DOHH2 (cell line): ENCODE measurements at regions not wholly inside any gene's neighbourhood (a gene's known extent, or its start where the extent isn't known, plus 50 kb on each side); places are given as distances from the start of the nearest gene placed in this dataset.

Source experiments
- H3F3A ChIP-seq: fragments of 200-600 bp; sonication (generic), shearing (Covaris generic); 2 replicates; pipeline ENCODE4 v1.6.0; 2016; ENCODE audit warnings: antibody characterized with exemption, mild to moderate bottlenecking; ENCODE audit not compliant: control insufficient read depth, insufficient read depth
- H3K27ac ChIP-seq: fragments of 200-600 bp; sonication (generic); 2 replicates; pipeline ENCODE4 v1.5.1; 2014; ENCODE audit warnings: low read depth, mild to moderate bottlenecking, low read length, moderate library complexity
- H3K27me3 ChIP-seq: fragments of 200-600 bp; sonication (generic); 2 replicates; pipeline ENCODE4 v1.6.1; 2014; ENCODE audit warnings: mild to moderate bottlenecking, low read length, mixed read lengths; ENCODE audit not compliant: control insufficient read depth
- H3K36me3 ChIP-seq: fragments of 200-600 bp; sonication (generic); 2 replicates; pipeline ENCODE4 v1.6.1; 2014; ENCODE audit warnings: mild to moderate bottlenecking, low read length, moderate library complexity, mixed read lengths; ENCODE audit not compliant: control insufficient read depth
- H3K4me1 ChIP-seq: fragments of 200-600 bp; sonication (generic); 2 replicates; pipeline ENCODE4 v1.6.1; 2014; ENCODE audit warnings: mild to moderate bottlenecking, low read length, mixed read lengths; ENCODE audit not compliant: control insufficient read depth
- H3K4me2 ChIP-seq: fragments of 200-600 bp; sonication (generic); 2 replicates; pipeline ENCODE4 v1.6.0; 2014; ENCODE audit warnings: mild to moderate bottlenecking, low read length, moderate library complexity
- H3K4me3 ChIP-seq: fragments of 200-600 bp; sonication (generic); 2 replicates; pipeline ENCODE4 v1.5.1; 2014; ENCODE audit warnings: mild to moderate bottlenecking, low read length, mixed read lengths
- H3K79me2 ChIP-seq: fragments of 200-600 bp; sonication (generic); 2 replicates; pipeline ENCODE4 v1.6.1; 2014; ENCODE audit warnings: mild to moderate bottlenecking, low read length, mixed read lengths; ENCODE audit not compliant: control insufficient read depth
- H3K9me2 ChIP-seq: fragments of 200-600 bp; sonication (generic); replicated peaks from 2 replicates; pipeline ENCODE4 v1.6.1; 2014; ENCODE audit warnings: mild to moderate bottlenecking, low read length, mixed read lengths; ENCODE audit not compliant: control insufficient read depth
- H3K9me3 ChIP-seq: fragments of 200-600 bp; sonication (generic); 2 replicates; pipeline ENCODE4 v1.6.1; 2014; ENCODE audit warnings: antibody characterized with exemption, low read length, mixed read lengths; ENCODE audit not compliant: control insufficient read depth, insufficient read depth
- H4K20me1 ChIP-seq: fragments of 200-600 bp; sonication (generic); 2 replicates; pipeline ENCODE4 v1.6.0; 2014; ENCODE audit warnings: low read depth, mild to moderate bottlenecking, antibody characterized with exemption, low read length, moderate library complexity; ENCODE audit not compliant: control insufficient read depth, insufficient read depth
- EZH2phosphoT487 ChIP-seq: fragments of 200-600 bp; sonication (generic); IDR thresholded peaks from 2 replicates; pipeline ENCODE4 v1.6.1; 2017; ENCODE audit warnings: borderline replicate concordance, mild to moderate bottlenecking, antibody characterized with exemption, low read length, moderate library complexity, mixed read lengths
- TF ChIP-seq, protein P1 (sequence below): fragments of 200-600 bp; sonication (generic); IDR thresholded peaks from one replicate; pipeline ENCODE4 v1.5.1; 2014; ENCODE audit warnings: antibody characterized with exemption, mild to moderate bottlenecking, low read depth, low read length; ENCODE audit not compliant: poor library complexity, severe bottlenecking

- TF ChIP-seq EZH2phosphoT487: no peak
- TF ChIP-seq, protein P1, sequence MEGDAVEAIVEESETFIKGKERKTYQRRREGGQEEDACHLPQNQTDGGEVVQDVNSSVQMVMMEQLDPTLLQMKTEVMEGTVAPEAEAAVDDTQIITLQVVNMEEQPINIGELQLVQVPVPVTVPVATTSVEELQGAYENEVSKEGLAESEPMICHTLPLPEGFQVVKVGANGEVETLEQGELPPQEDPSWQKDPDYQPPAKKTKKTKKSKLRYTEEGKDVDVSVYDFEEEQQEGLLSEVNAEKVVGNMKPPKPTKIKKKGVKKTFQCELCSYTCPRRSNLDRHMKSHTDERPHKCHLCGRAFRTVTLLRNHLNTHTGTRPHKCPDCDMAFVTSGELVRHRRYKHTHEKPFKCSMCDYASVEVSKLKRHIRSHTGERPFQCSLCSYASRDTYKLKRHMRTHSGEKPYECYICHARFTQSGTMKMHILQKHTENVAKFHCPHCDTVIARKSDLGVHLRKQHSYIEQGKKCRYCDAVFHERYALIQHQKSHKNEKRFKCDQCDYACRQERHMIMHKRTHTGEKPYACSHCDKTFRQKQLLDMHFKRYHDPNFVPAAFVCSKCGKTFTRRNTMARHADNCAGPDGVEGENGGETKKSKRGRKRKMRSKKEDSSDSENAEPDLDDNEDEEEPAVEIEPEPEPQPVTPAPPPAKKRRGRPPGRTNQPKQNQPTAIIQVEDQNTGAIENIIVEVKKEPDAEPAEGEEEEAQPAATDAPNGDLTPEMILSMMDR: no peak
- H3K4me3 ChIP-seq: no peak overlapping the region
- no peaks in the 10 kb centered on the region for H4K20me1 ChIP-seq
- no peaks in the 10 kb centered on the region for H3K36me3 ChIP-seq
- H3K4me1 ChIP-seq: no peaks in the 10 kb centered on the region
- H3K9me3 ChIP-seq: no peaks in the 10 kb centered on the region
- no peaks in the 10 kb centered on the region for H3K27me3 ChIP-seq
- no peaks in the 10 kb centered on the region for H3F3A ChIP-seq
- no peaks in the 10 kb centered on the region for H3K9me2 ChIP-seq
- H3K27ac ChIP-seq: no peak overlapping the region
- no peak overlapping the region for H3K4me2 ChIP-seq
- H3K79me2 ChIP-seq: no peaks in the 10 kb centered on the region
Measured at GRCh38 chr1:201625226-201625761, 86.4 kb downstream of the NAV1 start.

DNA sequence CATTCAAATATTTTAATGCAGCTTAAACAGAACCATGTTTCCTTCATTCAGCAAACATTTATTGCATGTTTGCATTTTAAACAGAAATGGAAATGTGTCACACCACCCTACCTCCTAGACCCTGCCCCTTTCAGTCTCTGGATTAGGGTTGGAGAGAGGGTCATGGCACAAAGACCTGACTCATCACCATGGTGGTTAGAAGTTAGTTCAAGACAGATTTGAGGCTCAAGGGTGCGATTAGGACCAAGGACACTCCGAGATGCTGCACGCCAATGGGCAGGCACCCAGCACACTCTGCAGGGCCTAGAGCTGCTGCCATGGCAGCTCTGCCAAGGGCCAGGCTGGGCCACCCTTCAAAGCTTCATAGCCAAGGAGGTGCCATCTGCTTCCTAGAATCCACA lies 86.9 kb downstream of the NAV1 start:
- Histone ChIP-seq H3K36me3 (no peaks in the 10 kb centered on the region), H3K4me1 (no peaks in the 10 kb centered on the region), H3K4me2 (no peak overlapping the region)

GRCh38 chr1:201626629-201627275 lies 87.8 kb downstream of the NAV1 start:
- Histone ChIP-seq H3K36me3 (no peaks in the 10 kb centered on the region), H3K79me2 (no peaks in the 10 kb centered on the region), H3K4me3 (no peak overlapping the region)

More for the DNA sequence above, 86.9 kb downstream of the NAV1 start:
- Histone ChIP-seq H4K20me1 (no peaks in the 10 kb centered on the region), H3K27ac (no peak overlapping the region), H3F3A (no peaks in the 10 kb centered on the region), H3K9me3 (no peaks in the 10 kb centered on the region), H3K27me3 (no peaks in the 10 kb centered on the region), H3K4me3 (no peak overlapping the region), H3K9me2 (no peaks in the 10 kb centered on the region), H3K79me2 (no peaks in the 10 kb centered on the region)
- no peak for TF ChIP-seq EZH2phosphoT487

DNA sequence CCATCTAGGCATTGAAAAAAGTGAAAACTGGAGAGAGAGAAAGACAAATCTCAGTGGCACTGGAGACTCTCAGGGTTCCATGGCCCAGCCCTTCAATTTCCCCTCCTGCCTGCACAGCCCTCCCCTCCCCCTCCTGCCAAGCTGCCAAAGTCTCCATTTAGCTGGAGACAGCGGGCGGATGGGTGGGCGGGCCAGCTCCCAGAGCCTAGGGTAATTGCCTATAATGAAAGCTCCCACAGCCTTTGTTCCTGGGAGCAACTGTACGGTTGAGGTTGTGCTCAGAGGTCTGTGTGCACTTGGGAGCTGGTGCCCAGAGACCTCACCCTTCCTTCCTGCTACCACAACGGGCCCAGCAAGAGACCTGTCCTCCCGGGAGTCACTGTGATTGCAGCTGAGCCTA lies 89.6 kb downstream of the NAV1 start:
- Histone ChIP-seq H3K36me3 (no peaks in the 10 kb centered on the region), H3K27ac (no peak overlapping the region), H3K4me1 (no peaks in the 10 kb centered on the region), H3K9me3 (no peaks in the 10 kb centered on the region), H3K79me2 (no peaks in the 10 kb centered on the region), H3K27me3 (no peaks in the 10 kb centered on the region), H3K9me2 (no peaks in the 10 kb centered on the region), H3F3A (no peaks in the 10 kb centered on the region), H3K4me2 (no peak overlapping the region), H3K4me3 (no peak overlapping the region), H4K20me1 (no peaks in the 10 kb centered on the region)
- TF ChIP-seq EZH2phosphoT487: no peak
- TF ChIP-seq, protein P1: no peak

More at GRCh38 chr1:201626629-201627275, 87.8 kb downstream of the NAV1 start:
- Histone ChIP-seq H3K9me2 (no peaks in the 10 kb centered on the region), H3K27me3 (no peaks in the 10 kb centered on the region), H4K20me1 (no peaks in the 10 kb centered on the region), H3K9me3 (no peaks in the 10 kb centered on the region), H3F3A (no peaks in the 10 kb centered on the region), H3K27ac (no peak overlapping the region), H3K4me1 (no peaks in the 10 kb centered on the region), H3K4me2 (no peak overlapping the region)
- TF ChIP-seq EZH2phosphoT487: no peak
- TF ChIP-seq, protein P1: no peak
